HFFc6 (cell line): ENCODE measurements at regions not wholly inside any gene's neighbourhood (a gene's known extent, or its start where the extent isn't known, plus 50 kb on each side); places are given as distances from the start of the nearest gene placed in this dataset.

Source experiments
- DNase-seq: peaks from one replicate; pipeline ENCODE4 v3.0.0-alpha.2; 2018
- H3K27ac Mint-ChIP-seq: 2 replicates; pipeline ENCODE4 v1.8.0; 2020; ENCODE audit warnings: mild to moderate bottlenecking, mixed read lengths
- H3K27me3 Mint-ChIP-seq: 2 replicates; pipeline ENCODE4 v1.8.0; 2021; ENCODE audit warnings: mild to moderate bottlenecking, moderate library complexity, mixed read lengths; ENCODE audit not compliant: insufficient read depth
- H3K36me3 Mint-ChIP-seq: 2 replicates; pipeline ENCODE4 v1.8.0; 2021; ENCODE audit warnings: low read depth, mixed read lengths
- H3K4me1 Mint-ChIP-seq: 2 replicates; pipeline ENCODE4 v1.8.0; 2020; ENCODE audit warnings: low read depth, mixed read lengths
- H3K4me3 Mint-ChIP-seq: 2 replicates; pipeline ENCODE4 v1.8.0; 2020; ENCODE audit warnings: mild to moderate bottlenecking, moderate library complexity, mixed read lengths
- H3K9me3 Mint-ChIP-seq: 2 replicates; pipeline ENCODE4 v1.8.0; 2020; ENCODE audit warnings: mild to moderate bottlenecking, mixed read lengths
- TF ChIP-seq, protein P1 (sequence below): fragments of 200-600 bp; sonication (generic); IDR thresholded peaks from 2 replicates; pipeline ENCODE4 v1.5.0; 2021; ENCODE audit warnings: antibody characterized with exemption, mild to moderate bottlenecking

DNA sequence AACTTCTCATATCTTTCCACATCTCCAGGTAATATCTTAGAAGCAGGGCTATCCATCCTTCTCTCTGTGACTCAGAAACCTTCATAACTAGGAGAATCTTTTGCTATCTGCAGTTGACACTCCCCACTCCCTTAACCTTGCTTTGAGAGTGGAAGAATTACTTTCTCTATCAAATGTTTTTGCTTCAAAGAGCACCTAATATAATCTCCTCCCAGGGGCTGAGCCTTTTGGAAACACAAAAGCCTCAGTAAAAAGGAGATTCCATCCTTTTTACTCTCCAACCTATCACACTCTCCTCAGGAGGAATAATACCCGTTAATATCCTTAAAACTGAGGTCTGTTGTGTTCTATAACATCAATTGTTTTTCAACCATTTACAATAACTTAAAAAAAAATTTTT, 94.9 kb upstream of the DNAJC10 start:
- H3K4me1 Mint-ChIP-seq, result peaks cover 45% of the 10 kb centered on the region
- H3K9me3 Mint-ChIP-seq, result no peaks in the 10 kb centered on the region
- TF ChIP-seq, protein P1, sequence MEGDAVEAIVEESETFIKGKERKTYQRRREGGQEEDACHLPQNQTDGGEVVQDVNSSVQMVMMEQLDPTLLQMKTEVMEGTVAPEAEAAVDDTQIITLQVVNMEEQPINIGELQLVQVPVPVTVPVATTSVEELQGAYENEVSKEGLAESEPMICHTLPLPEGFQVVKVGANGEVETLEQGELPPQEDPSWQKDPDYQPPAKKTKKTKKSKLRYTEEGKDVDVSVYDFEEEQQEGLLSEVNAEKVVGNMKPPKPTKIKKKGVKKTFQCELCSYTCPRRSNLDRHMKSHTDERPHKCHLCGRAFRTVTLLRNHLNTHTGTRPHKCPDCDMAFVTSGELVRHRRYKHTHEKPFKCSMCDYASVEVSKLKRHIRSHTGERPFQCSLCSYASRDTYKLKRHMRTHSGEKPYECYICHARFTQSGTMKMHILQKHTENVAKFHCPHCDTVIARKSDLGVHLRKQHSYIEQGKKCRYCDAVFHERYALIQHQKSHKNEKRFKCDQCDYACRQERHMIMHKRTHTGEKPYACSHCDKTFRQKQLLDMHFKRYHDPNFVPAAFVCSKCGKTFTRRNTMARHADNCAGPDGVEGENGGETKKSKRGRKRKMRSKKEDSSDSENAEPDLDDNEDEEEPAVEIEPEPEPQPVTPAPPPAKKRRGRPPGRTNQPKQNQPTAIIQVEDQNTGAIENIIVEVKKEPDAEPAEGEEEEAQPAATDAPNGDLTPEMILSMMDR, result no peak
- DNase-seq, result no peak
- no peak overlapping the region for H3K27ac Mint-ChIP-seq
- H3K36me3 Mint-ChIP-seq, result no peaks in the 10 kb centered on the region
- H3K27me3 Mint-ChIP-seq, result no peaks in the 10 kb centered on the region
- no peak overlapping the region for H3K4me3 Mint-ChIP-seq

DNA sequence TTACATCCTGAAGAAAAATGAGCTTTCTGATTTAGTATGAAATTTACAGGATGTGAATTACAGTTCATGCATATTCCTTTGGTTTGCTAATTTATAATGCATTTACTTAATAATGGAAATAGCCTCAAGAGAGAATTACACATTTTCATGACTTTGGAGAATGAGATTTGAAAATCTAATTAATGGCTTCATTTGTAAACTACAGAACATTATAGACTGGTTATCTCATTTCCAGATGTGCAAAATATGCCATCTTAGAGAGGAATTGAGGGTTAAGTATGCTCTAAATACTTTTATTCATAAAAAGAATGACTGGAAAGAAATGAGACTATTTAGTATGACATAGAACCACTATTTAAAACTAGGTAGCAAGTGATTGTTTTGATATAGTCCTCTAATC, 94.2 kb upstream of the DNAJC10 start:
- TF ChIP-seq, protein P1, result no peak
- DNase-seq, result no peak
- Mint-ChIP-seq H3K4me1 (peaks cover 39% of the 10 kb centered on the region), H3K27me3 (no peaks in the 10 kb centered on the region), H3K9me3 (no peaks in the 10 kb centered on the region), H3K27ac (no peak overlapping the region), H3K36me3 (no peaks in the 10 kb centered on the region), H3K4me3 (no peak overlapping the region)

DNA sequence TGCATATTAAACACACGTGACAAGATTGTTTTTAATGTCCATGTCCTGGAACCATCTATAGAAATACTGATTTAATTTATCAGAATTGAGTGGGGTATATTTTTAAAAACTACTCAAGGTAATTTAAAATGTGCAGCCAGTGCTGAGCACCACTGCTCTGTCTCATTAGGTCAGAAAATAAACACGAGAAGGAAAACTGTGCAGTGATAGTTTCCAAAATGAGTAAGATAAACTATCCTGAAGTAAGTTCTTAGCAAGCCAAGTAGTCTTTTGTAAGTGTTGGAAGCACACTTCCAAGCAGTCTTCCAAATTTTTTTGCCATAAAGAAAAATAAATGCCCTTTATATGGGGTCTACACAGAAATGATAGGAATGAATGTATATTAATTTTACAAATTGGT, 93.8 kb upstream of the DNAJC10 start:
- DNase-seq, result no peak
- Mint-ChIP-seq H3K36me3 (no peaks in the 10 kb centered on the region), H3K27ac (no peak overlapping the region), H3K4me1 (peaks cover 35% of the 10 kb centered on the region), H3K4me3 (no peak overlapping the region), H3K9me3 (no peaks in the 10 kb centered on the region), H3K27me3 (no peaks in the 10 kb centered on the region)
- TF ChIP-seq, protein P1, result no peak

DNA sequence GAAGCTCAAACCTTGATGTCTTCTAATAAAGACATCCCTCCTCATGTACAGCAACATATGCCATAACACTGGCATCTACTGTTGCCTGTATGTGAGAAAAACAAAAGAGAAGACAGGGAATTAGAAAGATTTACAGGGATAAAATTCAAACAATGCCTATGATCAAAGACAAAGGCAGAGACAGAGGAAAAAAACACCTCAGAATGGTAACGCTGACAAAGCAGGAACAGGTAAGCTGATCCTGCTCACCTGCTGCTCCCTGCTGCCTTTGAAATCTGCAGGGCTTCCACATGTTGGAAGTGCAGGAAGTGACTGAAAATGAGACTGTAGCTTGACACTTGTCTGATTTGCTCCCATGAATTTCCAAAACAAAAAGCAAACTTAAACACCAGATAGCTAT, 90.2 kb upstream of the DNAJC10 start:
- Mint-ChIP-seq H3K9me3 (no peaks in the 10 kb centered on the region), H3K4me3 (no peak overlapping the region), H3K27me3 (no peaks in the 10 kb centered on the region), H3K4me1 (peaks cover 10% of the 10 kb centered on the region; the same call in 1 of the 2 replicates), H3K27ac (no peak overlapping the region), H3K36me3 (no peaks in the 10 kb centered on the region)
- TF ChIP-seq, protein P1, result no peak
- no peak for DNase-seq

DNA sequence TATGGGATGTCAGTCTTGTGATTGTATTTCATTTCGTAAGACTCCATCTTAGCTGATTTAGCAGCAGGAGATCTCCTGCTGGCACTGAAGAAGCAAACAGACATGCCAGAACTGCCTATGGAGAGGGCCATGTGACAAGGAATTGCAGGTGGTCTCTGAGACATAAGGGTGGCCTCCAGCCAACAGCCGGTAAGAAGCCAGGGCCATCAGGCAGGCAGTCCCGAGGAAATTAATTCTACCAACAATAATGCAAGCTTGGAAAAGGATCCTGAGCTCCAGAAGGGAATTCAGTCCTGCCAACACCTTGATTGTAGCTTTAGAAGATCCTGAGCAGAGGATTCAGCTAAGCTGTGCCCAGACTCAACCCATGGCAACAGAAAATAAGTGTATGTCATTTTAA, 87.1 kb upstream of the DNAJC10 start:
- Mint-ChIP-seq H3K4me3 (no peak overlapping the region), H3K27ac (no peak overlapping the region), H3K9me3 (no peaks in the 10 kb centered on the region), H3K36me3 (no peaks in the 10 kb centered on the region), H3K4me1 (no peaks in the 10 kb centered on the region), H3K27me3 (no peaks in the 10 kb centered on the region)
- TF ChIP-seq, protein P1, result no peak
- no peak for DNase-seq

DNA sequence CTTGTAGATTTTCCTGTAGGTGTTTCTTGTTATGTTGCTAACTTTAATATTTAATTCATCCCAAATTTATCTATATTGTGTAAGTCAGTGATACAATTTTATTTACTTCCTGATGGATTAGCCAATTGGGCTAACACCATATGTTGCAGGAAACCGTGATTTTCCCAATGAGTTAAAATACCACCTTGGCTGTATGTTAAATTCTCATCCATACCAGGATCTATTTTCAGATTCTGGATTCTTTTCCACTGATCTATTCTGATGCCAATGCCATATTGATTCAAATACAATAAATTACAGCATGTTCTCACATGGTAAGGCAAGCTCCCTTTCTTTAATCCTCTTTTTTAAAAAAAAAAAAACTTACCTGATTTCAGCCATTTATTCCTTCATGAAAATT, 85.8 kb upstream of the DNAJC10 start:
- Mint-ChIP-seq H3K4me1 (no peaks in the 10 kb centered on the region), H3K9me3 (no peaks in the 10 kb centered on the region), H3K27me3 (no peaks in the 10 kb centered on the region), H3K36me3 (no peaks in the 10 kb centered on the region), H3K4me3 (no peak overlapping the region), H3K27ac (no peak overlapping the region)
- TF ChIP-seq, protein P1, result no peak
- DNase-seq, result no peak
